Activated gamma-delta T cell (primary cell): ENCODE measurements at regions not wholly inside any gene's neighbourhood (a gene's known extent, or its start where the extent isn't known, plus 50 kb on each side); places are given as distances from the start of the nearest gene placed in this dataset.

Source experiments
- DNase-seq: peaks from one replicate; lab custom pipeline; 2025; lab: John Stamatoyannopoulos, UW

GRCh38 chrX:129176710-129177109 lies 346.6 kb downstream of the SMARCA1 start:
- no peak for DNase-seq

- no peak for DNase-seq
These were observed 362.2 kb downstream of the SMARCA1 start for GRCh38 chrX:129161108-129161507.

- DNase-seq, result no peak
These were observed 364.8 kb downstream of the SMARCA1 start for GRCh38 chrX:129158505-129158904.

- DNase-seq, result no peak
These were observed 377.4 kb downstream of the SMARCA1 start for GRCh38 chrX:129145840-129146272.

GRCh38 chrX:129145385-129145784 lies 377.9 kb downstream of the SMARCA1 start:
- no peak for DNase-seq

- no peak for DNase-seq
These were observed 378.9 kb downstream of the SMARCA1 start for GRCh38 chrX:129144172-129145038.

- no peak for DNase-seq
These were observed 383.3 kb downstream of the SMARCA1 start for GRCh38 chrX:129139837-129140598.

- DNase-seq, result no peak
These were observed 398.0 kb downstream of the SMARCA1 start for GRCh38 chrX:129125122-129125914.

- no peak for DNase-seq
These were observed 399.5 kb downstream of the SMARCA1 start for GRCh38 chrX:129123795-129124194.

- DNase-seq, result no peak
These were observed 406.4 kb downstream of the SMARCA1 start for GRCh38 chrX:129116676-129117470.

GRCh38 chrX:129115935-129116334 lies 407.4 kb downstream of the SMARCA1 start:
- no peak for DNase-seq

GRCh38 chrX:129115104-129115503 lies 408.2 kb downstream of the SMARCA1 start:
- no peak for DNase-seq

- no peak for DNase-seq
These were observed 412.1 kb downstream of the SMARCA1 start for GRCh38 chrX:129111081-129111798.

GRCh38 chrX:129108936-129109335 lies 414.4 kb downstream of the SMARCA1 start:
- no peak for DNase-seq

- DNase-seq, result no peak
These were observed 424.1 kb downstream of the SMARCA1 start for GRCh38 chrX:129099207-129099606.

- no peak for DNase-seq
These were observed 425.6 kb downstream of the SMARCA1 start for GRCh38 chrX:129097668-129098067.

GRCh38 chrX:129093706-129094105 lies 429.6 kb downstream of the SMARCA1 start:
- no peak for DNase-seq

GRCh38 chrX:129092757-129093156 lies 430.5 kb downstream of the SMARCA1 start:
- no peak for DNase-seq

GRCh38 chrX:129092242-129092641 lies 431.0 kb downstream of the SMARCA1 start:
- DNase-seq, result no peak

GRCh38 chrX:129091097-129091496 lies 432.2 kb downstream of the SMARCA1 start:
- DNase-seq, result no peak

- DNase-seq, result no peak
These were observed 436.5 kb downstream of the SMARCA1 start for GRCh38 chrX:129086802-129087201.
